ENCODE measurements at regions not wholly inside any gene's neighbourhood (a gene's known extent, or its start where the extent isn't known, plus 50 kb on each side); places are given as distances from the start of the nearest gene placed in this dataset.

- no peak for DNase-seq
These were observed 69.1 kb upstream of the PUDP start for GRCh38 chrX:7216981-7217587.

GRCh38 chrX:7215842-7216241 lies 67.9 kb upstream of the PUDP start:
- DNase-seq: no peak

GRCh38 chrX:7214251-7214650 lies 66.3 kb upstream of the PUDP start:
- DNase-seq: no peak

GRCh38 chrX:7205037-7205577 lies 57.2 kb upstream of the PUDP start:
- no peak for DNase-seq

- DNase-seq: no peak
These were observed 56.7 kb upstream of the PUDP start for GRCh38 chrX:7204619-7205018.

- no peak for DNase-seq
These were observed 54.3 kb upstream of the PUDP start for GRCh38 chrX:7202206-7202605.

- no peak for DNase-seq
These were observed 53.5 kb upstream of the PUDP start for GRCh38 chrX:7201496-7201895.

GRCh38 chrX:7198499-7198898 lies 50.5 kb upstream of the PUDP start:
- no peak for DNase-seq

All from inflammatory macrophage (primary cell).